UCSD-AML1 (cell line): ENCODE measurements at regions not wholly inside any gene's neighbourhood (a gene's known extent, or its start where the extent isn't known, plus 50 kb on each side); places are given as distances from the start of the nearest gene placed in this dataset.
"Not testable (repeated sequence)": the region's sequence is repeated elsewhere in the genome, so short reads cannot be mapped to it uniquely, and the experiment has no call there.

ENCODE experiments used
- DNase-seq: peaks from one replicate; lab custom pipeline; 2025; ENCODE audit not compliant: unreplicated experiment; lab: John Stamatoyannopoulos, UW

- no peak for DNase-seq
These were observed 601.8 kb downstream of the GATA3 start for GRCh38 chr10:8656261-8656660.

GRCh38 chr10:8659982-8660381 is 605.5 kb downstream of the GATA3 start:
- DNase-seq: no peak

- no peak for DNase-seq
These were observed 607.4 kb downstream of the GATA3 start for GRCh38 chr10:8661886-8662285.

- no peak for DNase-seq
These were observed 608.6 kb downstream of the GATA3 start for GRCh38 chr10:8663131-8663530.

GRCh38 chr10:8665322-8665721 is 610.8 kb downstream of the GATA3 start:
- no peak for DNase-seq

- no peak for DNase-seq
These were observed 616.0 kb downstream of the GATA3 start for GRCh38 chr10:8670461-8670860.

- DNase-seq: no peak
These were observed 619.7 kb downstream of the GATA3 start for GRCh38 chr10:8674230-8674629.

GRCh38 chr10:8677642-8678041 is 623.2 kb downstream of the GATA3 start:
- no peak for DNase-seq

GRCh38 chr10:8684916-8685315 is 630.4 kb downstream of the GATA3 start:
- not testable (repeated sequence) for DNase-seq

- DNase-seq: no peak
These were observed 634.4 kb downstream of the GATA3 start for GRCh38 chr10:8688881-8689280.

- no peak for DNase-seq
These were observed 637.1 kb downstream of the GATA3 start for GRCh38 chr10:8691498-8692017.

GRCh38 chr10:8693635-8694034 is 639.1 kb downstream of the GATA3 start:
- DNase-seq: not testable (repeated sequence)

GRCh38 chr10:8696746-8697145 is 642.3 kb downstream of the GATA3 start:
- no peak for DNase-seq

- DNase-seq: no peak
These were observed 646.2 kb downstream of the GATA3 start for GRCh38 chr10:8700689-8701088.

GRCh38 chr10:8702181-8702580 is 647.7 kb downstream of the GATA3 start:
- DNase-seq: no peak

- no peak for DNase-seq
These were observed 650.9 kb downstream of the GATA3 start for GRCh38 chr10:8705415-8705814.

- DNase-seq: no peak
These were observed 658.2 kb downstream of the GATA3 start for GRCh38 chr10:8712656-8713055.

GRCh38 chr10:8719971-8720370 is 665.5 kb downstream of the GATA3 start:
- DNase-seq: no peak

- no peak for DNase-seq
These were observed 667.2 kb downstream of the GATA3 start for GRCh38 chr10:8721650-8722049.

GRCh38 chr10:8722835-8723234 is 668.3 kb downstream of the GATA3 start:
- DNase-seq: no peak

- DNase-seq: no peak
These were observed 670.9 kb downstream of the GATA3 start for GRCh38 chr10:8725343-8725742.

- DNase-seq: no peak
These were observed 671.7 kb downstream of the GATA3 start for GRCh38 chr10:8726084-8726778.

GRCh38 chr10:8726779-8727084 is 672.2 kb downstream of the GATA3 start:
- DNase-seq: no peak
